RWPE1 (cell line): ENCODE measurements at regions not wholly inside any gene's neighbourhood (a gene's known extent, or its start where the extent isn't known, plus 50 kb on each side); places are given as distances from the start of the nearest gene placed in this dataset.

Experiments
- CTCF ChIA-PET: fragments of 350-600 bp; sonication (Branson Sonifier 250); formaldehyde crosslinking; extraction: SDS; loops from one replicate; lab custom pipeline; 2021; lab: Yijun Ruan, JAX
- POLR2A ChIA-PET: fragments of 400-600 bp; formaldehyde crosslinking; extraction: SDS; loops from one replicate; lab custom pipeline; 2020; ENCODE audit warnings: antibody characterized with exemption; ENCODE audit not compliant: low non-redundant PET; lab: Yijun Ruan, JAX
- DNase-seq: peaks from one replicate; pipeline ENCODE4 v3.0.0; 2012; ENCODE audit warnings: low spot score
- H3K27ac ChIP-seq: fragments of 450-650 bp; 2 replicates; pipeline ENCODE4 v1.5.1; 2017
- CTCF ChIP-seq: fragments of 450-650 bp; conservative IDR thresholded peaks from 2 replicates; pipeline ENCODE4 v1.5.1; 2017; ENCODE audit warnings: low read depth, mild to moderate bottlenecking

GRCh38 chr3:76177610-76178009, 392.3 kb upstream of the ZNF717 start:
- ChIA-PET POLR2A (no interaction called here), CTCF (no interaction called here)
- H3K27ac ChIP-seq: no peak overlapping the region
- DNase-seq: no peak
- no peak for TF ChIP-seq CTCF

- no peak for TF ChIP-seq CTCF
- ChIA-PET POLR2A (no interaction called here), CTCF (no interaction called here)
- DNase-seq: no peak
- no peak overlapping the region for H3K27ac ChIP-seq
Measured at GRCh38 chr3:76178412-76178811, 393.1 kb upstream of the ZNF717 start.

- H3K27ac ChIP-seq: no peak overlapping the region
- ChIA-PET POLR2A (no interaction called here), CTCF (no interaction called here)
- no peak for DNase-seq
- TF ChIP-seq CTCF: no peak
Measured at GRCh38 chr3:76181213-76181612, 395.9 kb upstream of the ZNF717 start.

GRCh38 chr3:76198086-76198485, 412.7 kb upstream of the ZNF717 start:
- no peak for TF ChIP-seq CTCF
- CTCF ChIA-PET: no interaction called here
- no peak for DNase-seq

GRCh38 chr3:76199382-76199781, 414.0 kb upstream of the ZNF717 start:
- no peak for DNase-seq
- POLR2A ChIA-PET: no interaction called here
- no peak for TF ChIP-seq CTCF
- no peak overlapping the region for H3K27ac ChIP-seq
- CTCF ChIA-PET: no interaction called here

More at GRCh38 chr3:76198086-76198485, 412.7 kb upstream of the ZNF717 start:
- H3K27ac ChIP-seq: no peak overlapping the region
- POLR2A ChIA-PET: no interaction called here

GRCh38 chr3:76203578-76203977, 418.2 kb upstream of the ZNF717 start:
- TF ChIP-seq CTCF: no peak
- DNase-seq: no peak

GRCh38 chr3:76206346-76206745, 421.0 kb upstream of the ZNF717 start:
- DNase-seq: no peak
- ChIA-PET CTCF (no interaction called here), POLR2A (no interaction called here)
- no peak for TF ChIP-seq CTCF
- no peak overlapping the region for H3K27ac ChIP-seq

More at GRCh38 chr3:76203578-76203977, 418.2 kb upstream of the ZNF717 start:
- ChIA-PET POLR2A (no interaction called here), CTCF (no interaction called here)
- no peak overlapping the region for H3K27ac ChIP-seq
